Upper lobe of left lung (tissue), 4 donors: ENCODE measurements at regions not wholly inside any gene's neighbourhood (a gene's known extent, or its start where the extent isn't known, plus 50 kb on each side); places are given as distances from the start of the nearest gene placed in this dataset.

Experiments used
- CTCF ChIP-seq, 6 experiments: fragments of 450-650 bp in 4 of 6; fragments of 200-600 bp in 2 of 6; sonication (generic) in 2 of 6; IDR thresholded peaks; one replicate each; pipeline ENCODE4 v1.5.1; 2016 to 2019; ENCODE audit warnings: antibody characterized with exemption in 6 of 6
- POLR2A ChIP-seq, 4 donors: fragments of 450-650 bp; IDR thresholded peaks; one replicate each; pipeline ENCODE4 v1.5.1; 2016 to 2017; ENCODE audit warnings: antibody characterized with exemption in 4 of 4, mild to moderate bottlenecking in 2 of 4

- TF ChIP-seq POLR2A (IDR thresholded peaks at IDR 0.05) (no peak), CTCF (IDR thresholded peaks at IDR 0.05) (no peak)
Measured at GRCh38 chr1:4319496-4319895, 334.9 kb upstream of the AJAP1 start.
